ENCODE measurements at regions not wholly inside any gene's neighbourhood (a gene's known extent, or its start where the extent isn't known, plus 50 kb on each side); places are given as distances from the start of the nearest gene placed in this dataset.

- TF ChIP-seq USF2 (CRISPR knock-in tag; IDR thresholded peaks at IDR 0.05) (no peak), ZNF398 (CRISPR knock-in tag; IDR thresholded peaks at IDR 0.05) (no peak), ZBTB17 (CRISPR knock-in tag; IDR thresholded peaks at IDR 0.05) (no peak), HMGN3 (IDR thresholded peaks at IDR 0.05; ENCODE audit: borderline replicate concordance, extremely low read depth, insufficient read length, low read depth, low read length) (no peak), ID3 (CRISPR knock-in tag; IDR thresholded peaks at IDR 0.05) (no peak), ID3 (tag; IDR thresholded peaks at IDR 0.05) (no peak), MXI1 (IDR thresholded peaks at IDR 0.05; ENCODE audit: low read depth, low read length) (no peak)
Observed at GRCh38 chr4:85170241-85170640, 203.8 kb upstream of the WDFY3 start (continued).

GRCh38 chr4:85175190-85175589 lies 208.7 kb upstream of the WDFY3 start:
- ChIA-PET POLR2A (no interaction called here), CTCF (ENCODE audit: low intra/inter-chr PET ratio) (no interaction called here)
- DNase-seq (ENCODE audit: extremely low read depth in 1 of 4, low spot score in 3 of 4): no peak
- in situ Hi-C loops (cut with MboI): no loop called here
- Histone ChIP-seq H3K27ac (ENCODE audit: extremely low read depth, low read depth, low read length) (no peak overlapping the region), H3K9me1 (ENCODE audit: control insufficient read depth, insufficient read depth, low read length) (no peaks in the 10 kb centered on the region), H2AFZ (ENCODE audit: low read depth, low read length) (no peak overlapping the region), H3K4me2 (ENCODE audit: insufficient read depth, low read length) (no peak overlapping the region), H3K9me3 (replicated peaks; ENCODE audit: control insufficient read depth, insufficient read depth, low read depth, low read length) (no peaks in the 10 kb centered on the region), H3K4me1 (replicated peaks in 1 of 2; ENCODE audit: control insufficient read depth in 2 of 2, insufficient read depth in 2 of 2, low read length in 2 of 2) (no peaks in the 10 kb centered on the region), H4K20me1 (replicated peaks; ENCODE audit: control insufficient read depth, insufficient read depth, low read length) (no peaks in the 10 kb centered on the region), H3K4me3 (no peak overlapping the region), H3K27me3 (ENCODE audit: control insufficient read depth in 2 of 2, insufficient read depth in 2 of 2, low read length in 2 of 2) (no peaks in the 10 kb centered on the region), H3K9ac (ENCODE audit: insufficient read depth in 1 of 2, low read depth in 2 of 2, low read length in 2 of 2) (no peak overlapping the region), H3K79me2 (ENCODE audit: control insufficient read depth, insufficient read depth, low read length) (no peaks in the 10 kb centered on the region), H3K36me3 (ENCODE audit: control insufficient read depth, insufficient read depth, low read length) (no peaks in the 10 kb centered on the region)
- 0% methylated on average over 1 of the region's 1 CpG for WGBS (ENCODE audit: insufficient coverage, low coverage, missing lambda C conversion rate)
- BruUV-seq (replicated peaks): no TSS peak
- intact Hi-C loops (cut with micrococcal nuclease): no loop called here
- ATAC-seq: no peak
- no peak for FAIRE-seq
- TF ChIP-seq RAD51 (IDR thresholded peaks at IDR 0.05; ENCODE audit: borderline replicate concordance, low read depth) (no peak), ZBTB12 (CRISPR knock-in tag; IDR thresholded peaks at IDR 0.05) (no peak), GABPB1 (CRISPR knock-in tag; IDR thresholded peaks at IDR 0.05) (no peak), MEF2A (IDR thresholded peaks at IDR 0.05; ENCODE audit: control insufficient read depth, low read depth, low read length) (no peak), DMBX1 (CRISPR knock-in tag; IDR thresholded peaks at IDR 0.05; ENCODE audit: borderline replicate concordance) (no peak), ZNF707 (CRISPR knock-in tag; conservative IDR thresholded peaks at IDR 0.05) (no peak), ZFPM2 (CRISPR knock-in tag; IDR thresholded peaks at IDR 0.05) (no peak), ZNF175 (CRISPR knock-in tag; IDR thresholded peaks at IDR 0.05; ENCODE audit: low read depth) (no peak), HNRNPK (IDR thresholded peaks at IDR 0.05; ENCODE audit: low read depth, low read length, poor library complexity, severe bottlenecking) (no peak), ATF3 (IDR thresholded peaks at IDR 0.05) (no peak), ATF3 (CRISPR knock-in tag; conservative IDR thresholded peaks at IDR 0.05) (no peak)

Data from K562 (cell line).